ENCODE measurements at regions not wholly inside any gene's neighbourhood (a gene's known extent, or its start where the extent isn't known, plus 50 kb on each side); places are given as distances from the start of the nearest gene placed in this dataset.

GRCh38 chr2:228700638-228701037 is 519.2 kb upstream of the SPHKAP start:
- DNase-seq = no peak

GRCh38 chr2:228699888-228700287 is 518.4 kb upstream of the SPHKAP start:
- no peak for DNase-seq

GRCh38 chr2:228699400-228699799 is 517.9 kb upstream of the SPHKAP start:
- no peak for DNase-seq

- DNase-seq = no peak
Observed at GRCh38 chr2:228698963-228699362, 517.5 kb upstream of the SPHKAP start.

GRCh38 chr2:228697456-228697855 is 516.0 kb upstream of the SPHKAP start:
- DNase-seq = no peak

GRCh38 chr2:228690681-228691080 is 509.2 kb upstream of the SPHKAP start:
- DNase-seq = no peak

- DNase-seq = peak; percentile 20
Observed at GRCh38 chr2:228689053-228689452, 507.6 kb upstream of the SPHKAP start.

- no peak for DNase-seq
Observed at GRCh38 chr2:228688007-228688645, 506.6 kb upstream of the SPHKAP start.

- DNase-seq = no peak
Observed at GRCh38 chr2:228681979-228682378, 500.5 kb upstream of the SPHKAP start.

- no peak for DNase-seq
Observed at GRCh38 chr2:228681426-228681825, 499.9 kb upstream of the SPHKAP start.

- DNase-seq = no peak
Observed at GRCh38 chr2:228678110-228678509, 496.6 kb upstream of the SPHKAP start.

- DNase-seq = no peak
Observed at GRCh38 chr2:228675646-228676045, 494.2 kb upstream of the SPHKAP start.

GRCh38 chr2:228675091-228675490 is 493.6 kb upstream of the SPHKAP start:
- DNase-seq = no peak

GRCh38 chr2:228673876-228674554 is 492.5 kb upstream of the SPHKAP start:
- no peak for DNase-seq

GRCh38 chr2:228669690-228670089 is 488.2 kb upstream of the SPHKAP start:
- no peak for DNase-seq

GRCh38 chr2:228665232-228665631 is 483.7 kb upstream of the SPHKAP start:
- no peak for DNase-seq

- no peak for DNase-seq
Observed at GRCh38 chr2:228658998-228659397, 477.5 kb upstream of the SPHKAP start.

- DNase-seq = peak; percentile 36
Observed at GRCh38 chr2:228657807-228658402, 476.4 kb upstream of the SPHKAP start.

- DNase-seq = no peak
Observed at GRCh38 chr2:228655331-228655730, 473.8 kb upstream of the SPHKAP start.

- no peak for DNase-seq
Observed at GRCh38 chr2:228654707-228655106, 473.2 kb upstream of the SPHKAP start.

GRCh38 chr2:228653884-228654283 is 472.4 kb upstream of the SPHKAP start:
- no peak for DNase-seq

- no peak for DNase-seq
Observed at GRCh38 chr2:228652366-228652765, 470.9 kb upstream of the SPHKAP start.

- no peak for DNase-seq
Observed at GRCh38 chr2:228649876-228650275, 468.4 kb upstream of the SPHKAP start.

GRCh38 chr2:228649447-228649846 is 468.0 kb upstream of the SPHKAP start:
- no peak for DNase-seq

All from SHP77 treated with DMSO at 0.1 percent for 48 hours (cell line).